ENCODE measurements at regions not wholly inside any gene's neighbourhood (a gene's known extent, or its start where the extent isn't known, plus 50 kb on each side); places are given as distances from the start of the nearest gene placed in this dataset.

DNA sequence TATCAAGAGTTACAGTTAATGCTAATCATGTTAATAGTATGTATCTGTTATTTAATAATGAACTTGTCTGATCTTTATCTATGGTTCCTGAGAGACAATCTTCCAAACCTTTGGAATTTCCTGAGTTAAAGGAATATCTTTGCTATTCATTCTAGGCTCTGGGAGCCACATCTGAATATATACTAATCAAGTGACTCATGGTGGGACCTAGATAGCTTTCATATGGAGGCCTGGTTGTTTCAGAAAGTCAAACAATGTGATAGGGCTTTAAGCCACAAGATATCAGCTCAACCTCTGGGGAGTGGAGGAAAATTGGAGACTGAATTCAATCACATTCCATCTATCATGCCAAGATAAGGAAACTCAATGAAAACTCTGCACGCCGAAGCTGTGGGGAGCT is 746.4 kb downstream of the TNS3 start:
- TF ChIP-seq POLR2A (IDR thresholded peaks at IDR 0.05): no peak
- no peak for TF ChIP-seq CTCF (IDR thresholded peaks at IDR 0.05 in 4 of 5, conservative IDR thresholded peaks at IDR 0.05 in 1 of 5)
